H9 (cell line): ENCODE measurements at regions not wholly inside any gene's neighbourhood (a gene's known extent, or its start where the extent isn't known, plus 50 kb on each side); places are given as distances from the start of the nearest gene placed in this dataset.
A peak's percentile ranks its signal among the peaks of the same experiment; 100 is the strongest.

ENCODE experiments used
- DNase-seq: peaks from one replicate; pipeline ENCODE4 v3.0.0-alpha.2; 2017
- H2AFZ ChIP-seq: one replicate; pipeline ENCODE4 v1.6.1; 2013; ENCODE audit warnings: mild to moderate bottlenecking, low read length, control low read depth, moderate library complexity
- H2AK5ac ChIP-seq: 2 replicates; pipeline ENCODE4 v1.6.1; 2013; ENCODE audit warnings: low read length, control low read depth, mixed read lengths; ENCODE audit not compliant: insufficient read length
- H2BK120ac ChIP-seq: one replicate; pipeline ENCODE4 v1.6.1; 2013; ENCODE audit warnings: low read depth, mild to moderate bottlenecking, low read length, control low read depth, inconsistent platforms; ENCODE audit not compliant: poor library complexity, severe bottlenecking
- H2BK12ac ChIP-seq: 2 replicates; pipeline ENCODE4 v1.6.1; 2013; ENCODE audit warnings: low read length, control low read depth, mixed read lengths, low read depth; ENCODE audit not compliant: insufficient read length
- H2BK15ac ChIP-seq: 2 replicates; pipeline ENCODE4 v1.6.1; 2013; ENCODE audit warnings: low read depth, low read length, control low read depth
- H2BK20ac ChIP-seq: one replicate; pipeline ENCODE4 v1.6.1; 2013; ENCODE audit warnings: low read depth, mild to moderate bottlenecking, low read length, control low read depth, inconsistent platforms; ENCODE audit not compliant: poor library complexity, severe bottlenecking
- H2BK5ac ChIP-seq: 2 replicates; pipeline ENCODE4 v1.6.1; 2013; ENCODE audit warnings: low read length, control low read depth, mixed read lengths; ENCODE audit not compliant: insufficient read length
- H3K14ac ChIP-seq: 2 replicates; pipeline ENCODE4 v1.6.1; 2013; ENCODE audit warnings: low read length, control low read depth; ENCODE audit not compliant: insufficient read depth
- H3K18ac ChIP-seq: 2 replicates; pipeline ENCODE4 v1.6.1; 2013; ENCODE audit warnings: low read depth, mild to moderate bottlenecking, mixed read lengths, low read length, control low read depth; ENCODE audit not compliant: insufficient read length
- H3K23ac ChIP-seq: 2 replicates; pipeline ENCODE4 v1.6.1; 2013; ENCODE audit warnings: low read length, control low read depth, mixed read lengths, low read depth; ENCODE audit not compliant: insufficient read length
- H3K23me2 ChIP-seq: 2 replicates; pipeline ENCODE4 v1.6.1; 2013; ENCODE audit warnings: low read depth, mild to moderate bottlenecking, mixed read lengths, low read length, control low read depth; ENCODE audit not compliant: insufficient read length, poor library complexity, severe bottlenecking
- H3K27ac ChIP-seq: 2 replicates; pipeline ENCODE4 v1.5.1; 2013; ENCODE audit warnings: low read length, control low read depth, mixed read lengths, low read depth; ENCODE audit not compliant: insufficient read length
- H3K27me3 ChIP-seq: 2 replicates; pipeline ENCODE4 v1.6.1; 2013; ENCODE audit warnings: low read length, control low read depth, inconsistent platforms; ENCODE audit not compliant: insufficient read depth
- H3K4ac ChIP-seq: 2 replicates; pipeline ENCODE4 v1.6.1; 2013; ENCODE audit warnings: low read depth, mild to moderate bottlenecking, control low read depth, inconsistent platforms, low read length, moderate library complexity
- H3K4me1 ChIP-seq: 2 replicates; pipeline ENCODE4 v1.6.1; 2013; ENCODE audit warnings: low read length, control low read depth, inconsistent platforms; ENCODE audit not compliant: insufficient read depth
- H3K4me2 ChIP-seq: 2 replicates; pipeline ENCODE4 v1.6.1; 2013; ENCODE audit warnings: low read length, control low read depth, mixed read lengths; ENCODE audit not compliant: insufficient read length, insufficient read depth
- H3K56ac ChIP-seq: 2 replicates; pipeline ENCODE4 v1.6.1; 2013; ENCODE audit warnings: low read depth, mild to moderate bottlenecking, mixed read lengths, low read length, control low read depth; ENCODE audit not compliant: insufficient read length
- H3K79me1 ChIP-seq: 2 replicates; pipeline ENCODE4 v1.6.1; 2013; ENCODE audit warnings: low read depth, mild to moderate bottlenecking, moderate library complexity, low read length, control low read depth, inconsistent platforms; ENCODE audit not compliant: insufficient read depth, poor library complexity, severe bottlenecking
- H3K79me2 ChIP-seq: 2 replicates; pipeline ENCODE4 v1.6.1; 2013; ENCODE audit warnings: low read length, control low read depth, inconsistent platforms; ENCODE audit not compliant: insufficient read depth
- H3K9ac ChIP-seq: 2 replicates; pipeline ENCODE4 v1.6.1; 2013; ENCODE audit warnings: low read length, control low read depth, mixed read lengths; ENCODE audit not compliant: insufficient read length; ENCODE audit errors: extremely low read depth
- H3K9me3 ChIP-seq: one replicate; pipeline ENCODE4 v1.6.1; 2013; ENCODE audit warnings: low read depth, low read length, inconsistent platforms; ENCODE audit not compliant: control insufficient read depth
- H3T11ph ChIP-seq: one replicate; pipeline ENCODE4 v1.6.1; 2013; ENCODE audit warnings: mild to moderate bottlenecking, low read length, control low read depth, inconsistent platforms
- H4K20me1 ChIP-seq: one replicate; pipeline ENCODE4 v1.6.1; 2013; ENCODE audit not compliant: control insufficient read depth, insufficient read length, insufficient read depth
- H4K5ac ChIP-seq: 2 replicates; pipeline ENCODE4 v1.6.1; 2013; ENCODE audit warnings: low read depth, mild to moderate bottlenecking, mixed read lengths, low read length, control low read depth; ENCODE audit not compliant: insufficient read length
- H4K8ac ChIP-seq: replicated peaks from 2 replicates; pipeline ENCODE4 v1.6.1; 2013; ENCODE audit warnings: low read length, control low read depth, mixed read lengths, low read depth; ENCODE audit not compliant: insufficient read length
- H4K91ac ChIP-seq: 2 replicates; pipeline ENCODE4 v1.6.1; 2013; ENCODE audit warnings: low read depth, mild to moderate bottlenecking, moderate library complexity, mixed read lengths, low read length, control low read depth; ENCODE audit not compliant: insufficient read length
- H3K27ac Mint-ChIP-seq, 3 experiments: 2 replicates in 2 of 3; 3 replicates in 1 of 3; pipeline ENCODE4 v1.8.0; 2020 to 2021; ENCODE audit warnings: mixed read lengths in 3 of 3, mild to moderate bottlenecking in 1 of 3, moderate library complexity in 1 of 3
- H3K27me3 Mint-ChIP-seq: 2 replicates; pipeline ENCODE4 v1.8.0; 2021; ENCODE audit warnings: low read depth, mild to moderate bottlenecking, moderate library complexity, mixed read lengths
- H3K36me3 Mint-ChIP-seq, 3 experiments: 2 replicates in 2 of 3; 3 replicates in 1 of 3; pipeline ENCODE4 v1.8.0; 2020 to 2021; ENCODE audit warnings: low read depth in 3 of 3, mixed read lengths in 3 of 3; ENCODE audit not compliant: insufficient read depth in 1 of 3
- H3K4me1 Mint-ChIP-seq, 2 experiments: 2 replicates each; pipeline ENCODE4 v1.8.0; 2020; ENCODE audit warnings: mixed read lengths in 2 of 2
- H3K4me3 Mint-ChIP-seq, 2 experiments: 2 replicates in 1 of 2; 3 replicates in 1 of 2; pipeline ENCODE4 v1.8.0; 2020 to 2021; ENCODE audit warnings: mild to moderate bottlenecking in 2 of 2, mixed read lengths in 2 of 2, moderate library complexity in 1 of 2
- H3K9me3 Mint-ChIP-seq, 2 experiments: 2 replicates in 1 of 2; 3 replicates in 1 of 2; pipeline ENCODE4 v1.8.0; 2020; ENCODE audit warnings: mild to moderate bottlenecking in 2 of 2, mixed read lengths in 2 of 2, moderate library complexity in 1 of 2
- CTCF ChIP-seq: fragments of 200-600 bp; sonication (generic); conservative IDR thresholded peaks from 3 replicates; pipeline ENCODE4 v1.8.0; 2021; ENCODE audit warnings: antibody characterized with exemption, mild to moderate bottlenecking
- WGBS: extraction: QIAGEN DNeasy Blood & Tissue Kit; methylation state at CpG from one replicate; pipeline ENCODE4 v1.1.7; 2013; ENCODE audit warnings: missing lambda C conversion rate, low lambda C conversion rate, mixed read lengths; ENCODE audit not compliant: insufficient read length; ENCODE audit errors: extremely low coverage; 5-methylcytosine and 5-hydroxymethylcytosine counted together

DNA sequence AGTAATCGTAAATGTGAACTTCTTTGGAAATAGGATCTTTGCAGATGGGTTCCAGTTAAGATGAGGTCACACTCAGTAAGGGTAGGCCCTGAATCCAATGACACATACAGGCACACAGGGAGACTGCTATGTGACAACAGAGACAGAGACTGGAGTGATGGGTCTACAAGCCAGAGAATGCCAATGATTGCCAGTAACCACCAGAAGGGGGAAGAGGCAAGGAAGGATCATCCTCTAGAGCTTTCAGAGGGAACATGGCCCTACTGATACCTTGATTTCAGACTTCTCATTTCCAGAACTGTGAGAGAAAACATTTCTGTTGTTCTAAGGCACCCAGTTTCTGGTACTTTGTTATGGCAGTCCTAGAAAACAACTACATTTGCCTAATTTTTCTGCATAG lies 73.1 kb upstream of the CCDC160 start:
- Histone ChIP-seq H4K91ac (no peak overlapping the region), H3K18ac (no peak overlapping the region), H4K8ac (no peak overlapping the region), H3K9me3 (no peaks in the 10 kb centered on the region), H3K9ac (no peak overlapping the region), H2BK5ac (no peak overlapping the region), H2BK120ac (no peak overlapping the region), H3K4ac (no peak overlapping the region), H3K14ac (no peak overlapping the region), H3K27me3 (no peaks in the 10 kb centered on the region), H3K23ac (no peak overlapping the region), H3K4me1 (no peaks in the 10 kb centered on the region), H3K23me2 (no peaks in the 10 kb centered on the region), H4K5ac (no peak overlapping the region), H3K4me2 (no peak overlapping the region), H3K79me1 (no peaks in the 10 kb centered on the region), H4K20me1 (no peaks in the 10 kb centered on the region), H2AK5ac (no peak overlapping the region), H2AFZ (no peak overlapping the region), H3K56ac (no peak overlapping the region), H2BK20ac (no peak overlapping the region), H2BK12ac (no peak overlapping the region), H3T11ph (no peak overlapping the region), H3K79me2 (no peaks in the 10 kb centered on the region), H2BK15ac (no peak overlapping the region), H3K27ac (no peak overlapping the region)
- no peak overlapping the region for H3K27ac Mint-ChIP-seq
- no peak overlapping the region for H3K4me3 Mint-ChIP-seq
- no peaks in the 10 kb centered on the region for H3K27me3 Mint-ChIP-seq
- DNase-seq = no peak
- TF ChIP-seq CTCF = peak; percentile 39; the same call in 2 of the 3 replicates
- no CpG with 5 or more reads among the region's 1 CpG for WGBS
- H3K9me3 Mint-ChIP-seq = peaks cover 0 to 19% of the 10 kb centered on the region in 2 experiments; a peak in 2 of 5 replicates
- H3K4me1 Mint-ChIP-seq = peaks cover 9 to 13% of the 10 kb centered on the region in 2 experiments
- H3K36me3 Mint-ChIP-seq = peaks cover 4 to 15% (median 4%) of the 10 kb centered on the region in 3 experiments
